Posterior cingulate gyrus (tissue), 11 donors: ENCODE measurements at regions not wholly inside any gene's neighbourhood (a gene's known extent, or its start where the extent isn't known, plus 50 kb on each side); places are given as distances from the start of the nearest gene placed in this dataset.
A peak's percentile ranks its signal among the peaks of the same experiment; 100 is the strongest.

Source experiments
- DNase-seq, 10 donors: peaks; one replicate each; pipeline versions ENCODE4 v3.0.0 to v3.0.0-alpha.2; 2020 to 2021; ENCODE audit warnings: mixed read lengths in 3 of 10
- intact Hi-C: fragments of 100-400 bp; cut with DNase I; formaldehyde crosslinking; loops from one replicate; pipeline ENCODE4 v1.15.1; 2023

DNA sequence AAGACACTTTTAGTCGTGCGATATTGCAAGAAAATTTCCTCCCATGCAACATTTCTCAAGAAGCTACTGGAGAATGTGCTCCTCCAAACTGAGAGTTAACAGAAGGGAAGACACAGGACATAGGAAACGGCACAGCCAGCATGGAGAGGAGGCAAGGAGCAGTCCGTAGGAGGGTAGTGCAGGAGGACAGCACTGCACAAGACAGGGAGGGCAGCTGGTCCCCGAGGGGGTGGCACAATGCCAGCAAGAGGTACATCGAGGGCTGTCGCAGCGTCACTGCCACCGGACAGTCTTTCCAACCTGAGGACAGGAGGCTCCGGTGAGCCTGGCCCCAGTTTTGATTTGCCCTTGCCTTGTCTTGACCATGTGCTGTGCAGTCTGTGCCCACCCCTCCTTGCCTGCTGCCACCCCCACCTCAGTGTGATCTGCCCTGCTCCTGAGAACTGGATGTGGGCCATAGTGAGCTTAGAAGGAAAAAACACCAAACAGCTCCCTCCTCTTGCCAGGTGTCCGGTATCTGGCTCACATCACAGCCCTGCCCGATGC, 81.6 kb upstream of the LAPTM4A start:
- intact Hi-C loops, result no loop called here
- DNase-seq, result peak in 2 of 10 donors; percentile 74 to 75

DNA sequence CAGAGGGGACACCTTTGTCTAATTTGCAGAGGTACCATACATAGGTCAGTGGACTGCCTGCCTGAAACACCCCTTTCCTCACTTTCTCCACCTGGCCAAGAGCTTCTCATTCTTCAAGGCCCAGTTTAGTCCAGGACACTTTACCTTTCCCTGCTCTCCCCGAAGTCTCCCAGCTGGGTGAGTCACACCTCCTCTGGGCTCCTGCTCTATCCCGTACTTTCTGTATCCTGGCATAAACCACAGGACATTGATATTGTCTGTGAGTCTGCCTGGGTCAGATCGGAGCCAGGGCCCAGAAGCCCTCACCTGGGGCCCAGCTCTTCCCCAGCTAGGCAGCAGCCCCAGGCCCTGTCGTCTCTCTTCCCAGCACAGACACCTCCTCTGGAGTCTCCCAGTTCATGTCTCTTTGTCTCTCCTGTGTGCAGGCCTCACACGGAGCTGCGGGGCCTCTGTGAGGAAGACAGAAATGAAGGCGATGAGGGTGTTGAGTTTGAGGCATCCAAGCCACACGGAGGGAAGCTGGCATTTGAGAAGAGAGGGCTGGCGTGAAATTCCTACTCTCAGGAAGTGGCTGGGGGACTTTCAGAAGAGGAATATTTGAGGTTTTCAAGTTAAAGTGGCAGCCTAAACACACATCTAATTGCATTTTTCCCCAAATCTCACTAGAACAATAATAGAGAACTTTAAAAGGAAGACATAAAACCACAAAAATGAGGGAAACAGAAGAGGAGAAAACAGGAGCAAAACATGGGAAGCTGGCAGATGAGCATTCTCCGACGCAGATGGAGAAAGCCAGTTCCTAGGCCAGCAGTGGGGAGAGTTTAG, 79.6 kb upstream of the LAPTM4A start:
- intact Hi-C loops, result no loop called here
- peak in 2 of 10 donors; percentile 18 to 27 for DNase-seq

DNA sequence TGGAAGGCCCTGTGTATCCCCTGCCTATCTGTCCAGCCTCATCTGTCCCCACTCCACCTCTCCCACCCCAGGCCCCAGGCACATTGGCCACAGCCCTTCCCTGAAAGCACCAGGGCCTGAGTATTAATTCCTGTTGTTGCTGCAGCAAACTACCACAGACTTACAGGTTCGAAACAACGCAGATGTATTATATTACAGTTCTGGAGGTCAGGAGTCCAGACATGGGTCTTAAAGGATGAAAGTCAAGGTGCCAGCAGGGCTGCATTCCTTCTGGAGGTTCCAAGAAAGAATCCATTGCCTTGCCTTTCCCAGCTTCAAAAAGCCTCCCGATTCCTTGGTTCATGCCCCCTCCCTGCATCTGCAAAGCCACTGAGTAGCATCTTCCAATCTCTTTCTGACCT, 78.7 kb upstream of the LAPTM4A start:
- DNase-seq, result peak in 1 of 10 donors; percentile 5
- intact Hi-C loops, result no loop called here

DNA sequence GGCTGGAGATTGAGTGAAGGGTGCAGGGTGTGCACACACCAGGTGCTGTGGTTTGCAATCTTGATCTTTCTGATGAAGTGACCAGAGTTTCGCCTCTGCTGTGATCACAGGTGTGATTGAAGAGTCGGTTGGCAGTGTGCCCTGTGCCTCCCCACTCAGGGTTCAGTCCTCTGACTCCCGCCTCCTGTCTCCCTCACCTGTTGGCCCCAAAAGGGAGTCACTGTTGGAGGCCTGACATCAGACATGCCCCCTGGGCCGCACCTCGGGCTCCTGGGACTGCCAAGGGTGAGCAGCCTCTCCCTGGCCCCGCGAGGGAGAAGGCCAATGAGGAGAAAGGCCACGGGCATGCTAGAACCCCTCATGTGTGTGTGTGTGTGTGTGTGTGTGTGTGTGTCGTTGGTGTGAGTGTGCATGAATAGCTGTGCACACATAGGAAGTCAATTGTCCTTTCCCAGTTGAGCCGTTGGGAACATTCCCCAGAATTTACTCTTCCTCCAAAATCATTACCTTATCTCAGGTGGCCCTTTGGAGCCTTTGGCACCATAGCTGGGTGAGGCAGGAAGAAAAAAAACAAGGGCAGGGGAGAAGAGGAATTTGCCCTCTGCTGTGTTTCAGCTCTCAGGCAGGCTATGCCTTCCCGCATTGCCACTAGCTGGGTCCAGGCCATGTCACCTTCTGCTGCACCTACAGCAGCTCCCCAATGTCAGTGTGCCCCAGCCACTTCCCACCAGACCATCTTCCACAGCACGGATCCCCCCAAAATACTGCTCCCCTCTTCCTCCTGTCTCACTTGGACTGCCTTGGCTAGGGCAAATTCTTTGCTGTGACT, 78.1 kb upstream of the LAPTM4A start:
- peak in 2 of 10 donors; percentile 68 to 79 for DNase-seq
- intact Hi-C loops, result no loop called here

DNA sequence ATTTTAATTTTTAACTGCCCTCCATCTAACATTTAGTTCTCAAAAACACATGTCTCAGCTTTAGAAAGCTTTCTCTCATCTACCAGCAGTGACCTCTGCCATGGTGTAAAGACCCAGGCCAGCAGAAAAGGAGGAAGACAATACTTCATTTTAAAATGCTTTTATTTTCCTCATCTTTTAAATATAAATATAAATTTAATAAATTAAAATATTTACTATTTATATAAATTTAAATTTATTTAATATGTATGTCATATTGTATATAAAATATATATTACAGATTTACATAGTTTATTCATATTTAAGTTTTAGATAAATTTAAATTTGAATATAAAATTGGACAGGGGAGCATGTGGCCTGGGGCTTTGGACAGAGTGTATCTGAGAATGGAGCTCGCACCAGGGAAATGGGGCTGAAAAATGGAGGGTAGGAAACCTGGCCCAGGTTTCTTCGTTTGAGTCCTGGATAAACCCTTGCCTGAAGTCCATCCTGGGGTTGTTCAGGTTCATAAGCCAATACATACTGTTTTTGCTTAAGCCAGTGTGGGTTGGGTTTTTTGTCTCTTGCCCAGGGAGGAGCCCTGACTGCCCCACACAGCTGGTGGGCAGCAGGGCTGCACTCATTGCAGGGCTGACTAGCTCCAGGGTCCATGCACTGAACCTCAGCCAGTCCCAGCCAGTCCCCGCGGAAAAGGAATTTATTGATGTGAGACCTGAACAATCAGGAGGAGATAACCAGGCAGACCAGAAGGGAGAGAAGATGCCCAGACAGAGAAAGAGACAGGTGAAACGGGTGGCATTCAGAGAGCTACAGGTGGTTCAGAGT, 77.3 kb upstream of the LAPTM4A start:
- DNase-seq, result peak in 2 of 10 donors; percentile 24 to 73

DNA sequence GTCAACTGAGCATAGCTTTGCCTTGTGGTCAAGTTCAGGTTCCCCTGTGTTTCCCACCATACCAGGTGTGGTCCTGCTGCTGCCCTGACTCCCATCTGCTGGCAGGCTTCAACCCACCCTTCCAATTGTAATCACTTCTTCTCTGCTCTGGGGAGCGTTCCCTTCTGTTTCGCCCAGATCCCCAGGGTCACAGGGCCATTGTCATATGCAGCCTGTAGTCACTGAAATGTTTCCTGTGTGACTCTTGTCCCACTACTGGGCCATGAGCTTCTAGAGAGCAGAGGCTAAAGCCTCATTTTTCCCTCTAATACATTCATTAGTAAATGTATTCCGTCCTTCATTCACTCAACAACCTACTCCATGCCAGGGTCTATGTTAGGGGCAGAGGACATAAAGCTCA, 75.0 kb upstream of the LAPTM4A start:
- intact Hi-C loops, result no loop called here
- peak in 1 of 10 donors; percentile 20 for DNase-seq

More for the DNA sequence above, 77.3 kb upstream of the LAPTM4A start:
- intact Hi-C loops, result no loop called here

DNA sequence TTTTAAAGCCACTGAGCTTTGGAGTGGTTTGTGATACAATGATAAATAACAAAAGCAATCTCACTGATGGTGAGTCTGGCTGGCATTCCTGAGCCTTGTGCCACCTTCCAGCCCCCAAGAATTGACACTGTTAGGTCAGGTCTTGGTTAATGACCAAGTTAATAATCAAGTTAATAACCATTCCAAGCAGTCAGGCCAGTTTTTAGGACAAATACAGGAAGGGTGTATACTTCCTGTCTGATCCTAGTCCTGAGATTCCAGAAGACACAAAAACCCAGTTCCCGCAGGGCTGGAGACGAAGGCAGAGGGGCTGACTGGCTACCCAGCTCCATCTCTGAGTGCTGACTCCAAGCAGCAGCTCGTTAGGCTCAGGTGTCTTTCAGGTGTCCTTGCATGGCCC, 74.6 kb upstream of the LAPTM4A start:
- DNase-seq, result peak in 1 of 10 donors; percentile 34
- intact Hi-C loops, result no loop called here

DNA sequence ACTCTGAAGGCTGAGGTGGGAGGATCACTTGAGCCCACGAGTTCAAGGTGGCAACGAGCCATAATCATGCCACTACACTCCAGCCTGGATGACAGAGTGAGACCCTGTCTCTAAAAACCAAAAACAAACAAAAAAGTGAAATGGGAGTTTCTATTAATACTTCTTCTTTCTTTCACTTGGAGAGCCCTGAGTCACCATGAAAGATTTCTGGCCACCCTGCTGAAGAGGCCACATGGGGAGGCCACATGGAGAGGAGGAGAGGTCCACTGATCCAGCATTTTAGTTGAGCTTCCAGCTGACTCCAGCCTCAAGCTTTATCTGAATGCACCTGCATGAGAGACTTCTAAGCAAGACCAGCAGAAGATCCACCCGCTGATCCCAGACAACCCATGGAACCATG, 74.2 kb upstream of the LAPTM4A start:
- DNase-seq, result peak in 1 of 10 donors; percentile 8
- intact Hi-C loops, result no loop called here

DNA sequence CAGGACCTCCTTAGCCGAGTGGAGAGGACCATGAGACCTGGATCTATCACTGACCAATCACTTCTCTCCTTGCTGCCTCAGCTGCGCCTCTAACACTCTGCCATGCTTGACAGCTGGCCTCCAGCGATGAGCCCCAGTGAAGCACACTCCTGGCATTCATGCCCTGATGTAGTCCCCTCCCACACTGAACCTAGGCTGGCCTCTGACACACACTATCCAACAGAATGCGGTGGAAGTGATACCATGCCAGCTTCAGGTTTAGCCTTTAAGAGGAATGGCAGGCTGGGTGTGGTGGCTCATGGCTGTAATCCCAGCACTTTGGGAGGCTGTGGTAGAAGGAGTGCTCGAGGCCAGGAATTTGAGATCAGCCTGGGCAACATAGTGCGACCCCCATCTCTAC, 73.7 kb upstream of the LAPTM4A start:
- intact Hi-C loops, result no loop called here
- DNase-seq, result peak in 1 of 10 donors; percentile 32

DNA sequence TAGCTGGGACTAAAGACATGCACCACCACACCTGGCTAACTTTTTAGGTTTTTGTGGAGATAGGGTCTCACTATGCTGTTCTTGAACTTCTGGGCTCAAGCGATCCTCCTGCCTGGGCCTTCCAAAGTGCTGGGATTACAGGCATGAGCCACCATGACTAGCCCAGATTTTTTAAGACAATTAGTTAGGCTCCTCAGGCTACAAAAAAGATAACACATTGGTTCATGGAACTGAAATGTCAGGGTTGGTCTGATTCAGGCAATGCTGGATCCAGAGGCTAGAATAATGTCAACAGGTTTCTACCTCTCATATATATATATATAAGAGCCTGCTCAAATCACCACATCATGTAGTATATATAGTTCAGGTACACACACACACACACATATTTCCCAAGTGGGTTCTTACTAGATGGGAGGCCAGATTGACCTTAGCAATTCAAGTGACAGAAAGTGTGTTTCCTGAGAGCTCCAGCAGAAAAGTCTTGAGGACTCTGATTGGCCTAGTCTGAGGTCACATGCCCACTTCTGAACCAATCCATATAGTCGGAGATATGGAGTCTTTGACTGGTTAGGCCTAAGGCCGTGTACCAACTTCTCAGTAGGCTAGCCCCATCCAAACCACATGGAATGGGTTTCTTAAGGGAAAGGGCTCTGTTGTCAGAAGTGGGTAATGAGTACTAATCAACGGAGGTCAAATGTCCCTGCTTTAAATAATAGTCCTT, 72.6 kb upstream of the LAPTM4A start:
- DNase-seq, result no peak
- intact Hi-C loops, result no loop called here

DNA sequence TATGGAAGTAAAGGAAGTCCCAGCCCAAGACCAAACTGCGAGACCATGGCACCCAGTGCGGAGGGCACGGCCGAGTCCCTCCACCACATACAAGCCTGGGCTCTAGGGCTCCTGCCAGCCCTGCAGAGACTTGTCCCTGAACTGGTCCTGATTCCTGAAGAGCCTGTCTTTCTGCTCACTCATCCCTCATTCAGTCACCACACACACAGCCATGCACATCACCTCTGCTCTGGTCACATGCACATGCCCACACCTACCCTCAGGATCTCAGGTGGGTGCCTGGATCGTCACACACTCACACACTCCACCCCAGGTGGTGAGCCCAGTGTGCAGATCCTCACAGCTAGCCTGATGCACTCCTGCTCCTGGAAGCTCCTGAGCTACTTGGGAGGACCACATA, 71.4 kb upstream of the LAPTM4A start:
- DNase-seq, result peak in 1 of 10 donors; percentile 63

DNA sequence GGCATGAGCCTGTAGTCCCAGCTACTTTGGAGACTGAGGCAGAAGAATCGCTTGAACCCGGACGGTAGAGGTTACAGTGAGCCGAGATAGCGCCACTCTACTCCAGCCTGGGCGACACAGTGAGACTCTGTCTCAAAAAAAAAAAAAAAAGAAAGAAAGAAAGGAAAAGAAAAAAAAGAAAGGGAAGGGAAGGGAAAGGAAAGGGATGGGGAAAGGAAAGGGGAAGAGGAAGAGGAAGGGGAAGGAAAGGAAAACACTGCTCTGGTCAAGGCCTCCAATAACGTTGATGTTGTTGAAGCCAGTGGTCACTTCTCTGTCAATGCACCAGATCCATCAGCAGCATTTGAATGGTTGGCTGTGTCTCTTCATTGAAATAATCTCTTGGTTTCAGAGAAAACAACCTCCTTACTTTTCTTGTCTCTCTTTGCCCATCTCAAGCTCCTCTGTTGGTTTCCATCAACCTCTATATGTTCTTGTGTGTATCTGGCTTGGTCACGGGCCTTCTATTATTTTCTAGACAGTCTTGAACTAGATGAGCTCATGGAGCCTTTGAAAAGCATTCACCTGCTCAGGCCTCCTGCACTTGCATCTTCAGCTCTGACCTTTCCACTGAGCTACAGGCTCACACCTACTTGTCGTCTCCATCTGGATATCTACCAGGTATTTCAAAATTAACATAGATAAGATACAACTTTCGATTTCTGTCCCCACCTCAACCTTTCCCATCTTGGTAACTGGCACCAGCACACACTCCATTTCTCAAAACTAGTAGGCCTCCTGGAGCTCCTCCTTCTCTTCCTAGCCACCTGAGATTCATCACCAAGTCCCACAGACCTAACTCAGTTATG, 69.4 kb upstream of the LAPTM4A start:
- intact Hi-C loops, result no loop called here
- no peak for DNase-seq

More for the DNA sequence above, 71.4 kb upstream of the LAPTM4A start:
- intact Hi-C loops, result no loop called here

DNA sequence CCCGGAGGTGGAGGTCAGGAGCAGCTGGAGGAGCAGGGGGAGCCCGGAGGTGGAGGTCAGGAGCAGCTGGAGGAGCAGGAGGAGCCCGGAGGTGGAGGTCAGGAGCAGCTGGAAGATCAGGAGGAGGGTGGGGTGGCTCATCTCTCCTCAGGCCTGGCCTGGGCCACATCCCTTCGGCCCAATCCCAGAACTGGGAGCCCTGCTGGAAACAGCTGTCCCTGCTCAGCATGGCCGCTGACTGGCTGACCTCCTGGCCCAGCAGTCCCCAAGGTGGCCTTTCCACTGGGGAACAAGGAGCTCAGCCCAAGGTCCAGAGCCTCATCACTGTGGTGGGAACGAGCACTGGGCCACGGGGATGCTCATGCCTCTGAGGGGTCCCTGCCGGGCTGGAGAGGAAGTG, 66.6 kb upstream of the LAPTM4A start:
- peak in 1 of 10 donors; percentile 41 for DNase-seq
- intact Hi-C loops, result no loop called here

DNA sequence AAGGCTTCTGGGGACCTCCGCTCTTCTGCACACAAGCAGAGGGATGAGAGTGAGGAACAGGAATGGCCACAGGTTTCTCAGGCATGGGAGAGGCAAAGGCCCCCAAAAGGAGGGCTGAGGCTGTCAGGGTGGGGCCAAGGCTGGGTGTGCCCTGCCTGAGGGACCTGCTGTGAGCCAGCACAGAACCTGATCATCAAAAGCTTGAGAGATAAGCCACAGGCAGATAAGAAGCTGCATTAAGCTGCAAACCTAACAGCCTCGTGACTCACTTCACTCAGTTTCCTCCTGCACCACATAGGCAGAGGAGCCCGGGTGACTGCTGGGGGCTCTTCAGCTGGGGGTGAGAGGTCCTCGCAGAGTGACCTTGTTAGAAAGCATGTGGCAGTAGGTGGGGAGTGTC, 64.5 kb upstream of the LAPTM4A start:
- peak in 1 of 10 donors; percentile 32 for DNase-seq
- intact Hi-C loops, result no loop called here

DNA sequence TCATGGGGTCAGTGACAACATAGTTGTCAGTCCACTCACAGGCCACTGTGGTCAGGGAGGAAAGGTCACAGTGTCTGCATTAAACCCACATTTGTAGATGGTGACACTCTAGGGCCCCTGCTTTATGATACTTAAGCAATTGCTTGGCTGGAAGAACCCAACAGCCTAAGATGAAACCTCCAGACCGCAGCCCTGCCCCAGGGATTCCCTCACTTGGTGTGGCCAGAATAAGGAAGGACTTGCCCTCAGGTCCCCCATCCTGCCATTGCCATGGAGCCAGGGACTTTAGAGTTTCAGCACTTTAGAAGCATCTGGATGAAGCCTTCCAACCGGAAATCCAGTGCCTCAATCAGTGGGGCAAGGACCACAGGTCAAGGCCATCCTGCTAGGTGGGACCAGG, 63.9 kb upstream of the LAPTM4A start:
- intact Hi-C loops, result no loop called here
- DNase-seq, result peak in 1 of 10 donors; percentile 51

DNA sequence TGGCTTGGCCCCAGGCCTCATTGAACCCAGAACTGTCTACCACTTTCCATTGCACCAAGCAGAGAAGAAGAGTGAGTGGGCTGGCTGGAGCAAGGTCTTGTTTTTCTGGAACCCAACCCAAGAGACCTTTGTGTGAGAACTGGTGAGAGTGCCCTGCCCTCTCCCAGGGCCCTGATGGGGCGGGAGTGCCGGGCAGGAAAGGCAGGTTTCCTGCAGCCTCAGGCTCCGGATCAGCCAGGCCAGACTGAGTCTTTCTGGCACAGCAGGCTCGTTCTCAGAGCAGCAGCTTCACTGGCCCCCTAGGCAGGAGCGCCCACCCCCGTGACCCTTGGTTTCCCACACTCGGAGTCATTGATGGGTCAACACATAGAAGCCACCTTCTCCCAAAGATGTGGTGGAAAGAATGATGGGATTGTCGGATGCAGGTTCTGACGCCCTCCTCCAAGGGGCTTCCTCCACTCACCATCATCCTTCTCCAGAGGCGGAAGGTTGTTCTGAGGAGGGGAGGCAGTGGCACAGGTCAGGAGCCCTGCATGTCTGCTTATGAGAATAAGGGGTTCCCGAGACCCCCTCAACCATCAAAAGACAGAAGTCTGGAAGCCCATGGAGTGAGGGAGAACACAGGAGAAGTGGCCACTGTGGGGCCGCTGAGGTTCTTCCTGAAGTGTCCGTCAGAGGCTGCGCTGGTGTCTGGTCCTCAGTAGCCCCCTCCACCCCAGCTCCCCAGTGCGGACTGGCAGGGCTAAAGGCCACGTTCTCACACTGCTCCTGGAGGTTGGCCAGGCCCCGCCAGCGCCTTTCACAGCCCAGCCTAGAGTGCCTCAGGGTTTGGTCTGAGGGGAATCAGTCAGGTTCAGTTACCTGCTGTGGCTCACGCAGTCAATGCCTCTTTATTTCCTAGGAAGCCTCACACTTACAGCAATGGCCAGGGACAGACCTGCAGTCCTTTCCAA, 62.8 kb upstream of the LAPTM4A start:
- intact Hi-C loops, result no loop called here
- DNase-seq, result peak in 2 of 10 donors; percentile 66 to 79

DNA sequence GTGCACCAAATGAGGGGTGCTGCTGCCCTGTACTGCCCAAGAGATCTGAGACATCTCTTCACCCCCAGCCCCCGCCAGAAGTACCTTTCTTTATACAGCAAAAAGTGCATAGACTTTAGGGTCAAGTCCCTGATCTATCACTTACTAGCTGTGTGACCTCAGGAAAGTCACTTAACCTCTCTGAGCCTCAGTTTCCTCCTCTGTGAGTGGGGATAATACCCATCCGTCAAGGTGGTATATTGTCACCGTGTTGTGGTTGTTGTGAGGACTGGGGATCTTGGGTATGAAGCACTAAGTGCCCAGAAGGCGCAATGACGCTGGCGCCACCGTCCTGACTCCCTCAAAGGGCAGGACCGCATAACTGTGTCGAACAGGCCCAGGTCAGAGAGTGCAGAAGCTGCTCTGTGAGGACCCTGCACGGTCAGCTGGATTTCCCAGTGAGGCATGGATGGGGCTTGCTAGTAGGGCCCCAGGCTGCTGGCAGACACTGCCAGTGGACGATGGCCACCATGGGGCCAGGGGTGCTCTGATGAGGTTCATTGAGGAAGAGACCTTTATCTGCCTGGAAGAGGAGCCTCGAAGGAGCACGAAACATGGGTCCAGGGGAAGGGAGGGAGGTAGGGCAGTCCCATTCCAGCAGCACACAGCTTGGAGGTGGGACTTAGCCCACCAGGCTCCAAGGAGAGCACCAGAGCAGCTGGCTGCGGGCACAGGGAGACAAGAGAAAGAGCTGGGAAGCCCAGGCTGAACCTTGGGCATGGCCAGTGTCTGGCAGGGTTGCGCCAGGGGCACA, 61.8 kb upstream of the LAPTM4A start:
- intact Hi-C loops, result no loop called here
- peak in 1 of 10 donors; percentile 38 for DNase-seq
